ENCODE measurements at regions not wholly inside any gene's neighbourhood (a gene's known extent, or its start where the extent isn't known, plus 50 kb on each side); places are given as distances from the start of the nearest gene placed in this dataset.
"Not testable (repeated sequence)": the region's sequence is repeated elsewhere in the genome, so short reads cannot be mapped to it uniquely, and the experiment has no call there.

GRCh38 chr7:66570179-66570578 is 58.5 kb upstream of the KCTD7 start:
- not testable (repeated sequence) for H3K4me3 ChIP-seq (ENCODE audit: low read depth in 1 of 2, low read length in 2 of 2); H3K9me3 ChIP-seq (ENCODE audit: low read length); H3K9ac ChIP-seq (ENCODE audit: low read length); H3K27ac ChIP-seq (ENCODE audit: low read depth, low read length); H3K27me3 ChIP-seq (ENCODE audit: control insufficient read depth in 1 of 2, insufficient read depth in 2 of 2, low read length in 2 of 2)
- H3K36me3 ChIP-seq (ENCODE audit: insufficient read depth, low read length), result peaks cover 25% of the 10 kb centered on the region
- H3K4me1 ChIP-seq (ENCODE audit: insufficient read depth, low read length), result peaks cover 12% of the 10 kb centered on the region

GRCh38 chr7:66571568-66571967 is 57.1 kb upstream of the KCTD7 start:
- H3K27ac ChIP-seq (ENCODE audit: low read depth, low read length), result no peak overlapping the region
- H3K4me3 ChIP-seq (ENCODE audit: low read depth in 1 of 2, low read length in 2 of 2), result no peak overlapping the region
- peaks cover 27% of the 10 kb centered on the region for H3K36me3 ChIP-seq (ENCODE audit: insufficient read depth, low read length)
- no peak overlapping the region for H3K9ac ChIP-seq (ENCODE audit: low read length)
- H3K9me3 ChIP-seq (ENCODE audit: low read length), result no peaks in the 10 kb centered on the region
- peaks cover 8% of the 10 kb centered on the region for H3K4me1 ChIP-seq (ENCODE audit: insufficient read depth, low read length)
- H3K27me3 ChIP-seq (ENCODE audit: control insufficient read depth in 1 of 2, insufficient read depth in 2 of 2, low read length in 2 of 2), result no peaks in the 10 kb centered on the region

- not testable (repeated sequence) for H3K9me3 ChIP-seq (ENCODE audit: low read length); H3K9ac ChIP-seq (ENCODE audit: low read length); H3K4me1 ChIP-seq (ENCODE audit: insufficient read depth, low read length); H3K4me3 ChIP-seq (ENCODE audit: low read depth in 1 of 2, low read length in 2 of 2); H3K27me3 ChIP-seq (ENCODE audit: control insufficient read depth in 1 of 2, insufficient read depth in 2 of 2, low read length in 2 of 2); H3K27ac ChIP-seq (ENCODE audit: low read depth, low read length)
- H3K36me3 ChIP-seq (ENCODE audit: insufficient read depth, low read length), result peaks cover 19% of the 10 kb centered on the region
Observed at GRCh38 chr7:66573782-66574495, 54.7 kb upstream of the KCTD7 start.

GRCh38 chr7:66574768-66575167 is 53.9 kb upstream of the KCTD7 start:
- not testable (repeated sequence) for H3K27ac ChIP-seq (ENCODE audit: low read depth, low read length); H3K27me3 ChIP-seq (ENCODE audit: control insufficient read depth in 1 of 2, insufficient read depth in 2 of 2, low read length in 2 of 2); H3K4me3 ChIP-seq (ENCODE audit: low read depth in 1 of 2, low read length in 2 of 2); H3K9me3 ChIP-seq (ENCODE audit: low read length); H3K4me1 ChIP-seq (ENCODE audit: insufficient read depth, low read length); H3K9ac ChIP-seq (ENCODE audit: low read length)
- H3K36me3 ChIP-seq (ENCODE audit: insufficient read depth, low read length), result peaks cover 17% of the 10 kb centered on the region

- no peak overlapping the region for H3K9ac ChIP-seq (ENCODE audit: low read length)
- no peak overlapping the region for H3K27ac ChIP-seq (ENCODE audit: low read depth, low read length)
- peaks cover 17% of the 10 kb centered on the region for H3K36me3 ChIP-seq (ENCODE audit: insufficient read depth, low read length)
- no peak overlapping the region for H3K4me3 ChIP-seq (ENCODE audit: low read depth in 1 of 2, low read length in 2 of 2)
- H3K9me3 ChIP-seq (ENCODE audit: low read length), result no peaks in the 10 kb centered on the region
- H3K27me3 ChIP-seq (ENCODE audit: control insufficient read depth in 1 of 2, insufficient read depth in 2 of 2, low read length in 2 of 2), result no peaks in the 10 kb centered on the region
- H3K4me1 ChIP-seq (ENCODE audit: insufficient read depth, low read length), result no peaks in the 10 kb centered on the region
Observed at GRCh38 chr7:66575398-66575797, 53.3 kb upstream of the KCTD7 start.

- no peak overlapping the region for H3K27ac ChIP-seq (ENCODE audit: low read depth, low read length)
- no peak overlapping the region for H3K9ac ChIP-seq (ENCODE audit: low read length)
- no peaks in the 10 kb centered on the region for H3K27me3 ChIP-seq (ENCODE audit: control insufficient read depth in 1 of 2, insufficient read depth in 2 of 2, low read length in 2 of 2)
- H3K4me3 ChIP-seq (ENCODE audit: low read depth in 1 of 2, low read length in 2 of 2), result no peak overlapping the region
- no peaks in the 10 kb centered on the region for H3K9me3 ChIP-seq (ENCODE audit: low read length)
- H3K36me3 ChIP-seq (ENCODE audit: insufficient read depth, low read length), result peaks cover 17% of the 10 kb centered on the region
- no peaks in the 10 kb centered on the region for H3K4me1 ChIP-seq (ENCODE audit: insufficient read depth, low read length)
Observed at GRCh38 chr7:66576646-66577045, 52.0 kb upstream of the KCTD7 start.
